Peyer's patch (tissue), 4 donors: ENCODE measurements at regions not wholly inside any gene's neighbourhood (a gene's known extent, or its start where the extent isn't known, plus 50 kb on each side); places are given as distances from the start of the nearest gene placed in this dataset.

Source experiments
- DNase-seq, 3 donors: peaks; one replicate each; pipeline ENCODE4 v3.0.0-alpha.2; 2017 to 2019
- H3K27ac ChIP-seq, 4 donors: fragments of 200-600 bp; sonication (generic); one replicate each; pipeline ENCODE4 v1.5.1; 2016 to 2019
- H3K27me3 ChIP-seq, 2 donors: fragments of 200-600 bp; sonication (generic); one replicate each; pipeline ENCODE4 v1.5.1; 2019
- H3K36me3 ChIP-seq, 3 donors: fragments of 200-600 bp; sonication (generic); one replicate each; pipeline ENCODE4 v1.5.1; 2016 to 2019
- H3K4me1 ChIP-seq, 4 donors: fragments of 200-600 bp; sonication (generic); one replicate each; pipeline ENCODE4 v1.5.1; 2016 to 2019
- H3K4me3 ChIP-seq, 4 donors: fragments of 200-600 bp; sonication (generic); 1 replicate in 3 of 4; 2 replicates in 1 of 4; pipeline ENCODE4 v1.5.1; 2016 to 2019; ENCODE audit warnings: mild to moderate bottlenecking in 1 of 4
- H3K9me3 ChIP-seq, 4 donors: fragments of 200-600 bp; sonication (generic); one replicate each; pipeline ENCODE4 v1.5.1; 2016 to 2019; ENCODE audit warnings: mild to moderate bottlenecking in 1 of 4
- POLR2A ChIP-seq, 2 donors: fragments of 450-650 bp; IDR thresholded peaks; one replicate each; pipeline ENCODE4 v1.5.1; 2017; ENCODE audit warnings: antibody characterized with exemption in 2 of 2, mild to moderate bottlenecking in 2 of 2, moderate library complexity in 2 of 2
- TF ChIP-seq, protein P1 (sequence below), 6 experiments: fragments of 450-650 bp in 4 of 6; fragments of 200-600 bp in 2 of 6; sonication (generic) in 1 of 6; IDR thresholded peaks; one replicate each; pipeline ENCODE4 v1.5.1; 2017 to 2019; ENCODE audit warnings: antibody characterized with exemption in 6 of 6, mild to moderate bottlenecking in 3 of 6, moderate library complexity in 1 of 6

GRCh38 chr1:177847843-177848242 lies 122.0 kb downstream of the SEC16B start:
- H3K9me3 ChIP-seq = no peaks in the 10 kb centered on the region
- no peaks in the 10 kb centered on the region for H3K27me3 ChIP-seq
- H3K36me3 ChIP-seq = no peaks in the 10 kb centered on the region
- no peak for DNase-seq
- H3K4me3 ChIP-seq = no peak overlapping the region
- no peaks in the 10 kb centered on the region for H3K4me1 ChIP-seq
- H3K27ac ChIP-seq = no peak overlapping the region
- TF ChIP-seq POLR2A (IDR thresholded peaks at IDR 0.05) = no peak
- TF ChIP-seq, protein P1, sequence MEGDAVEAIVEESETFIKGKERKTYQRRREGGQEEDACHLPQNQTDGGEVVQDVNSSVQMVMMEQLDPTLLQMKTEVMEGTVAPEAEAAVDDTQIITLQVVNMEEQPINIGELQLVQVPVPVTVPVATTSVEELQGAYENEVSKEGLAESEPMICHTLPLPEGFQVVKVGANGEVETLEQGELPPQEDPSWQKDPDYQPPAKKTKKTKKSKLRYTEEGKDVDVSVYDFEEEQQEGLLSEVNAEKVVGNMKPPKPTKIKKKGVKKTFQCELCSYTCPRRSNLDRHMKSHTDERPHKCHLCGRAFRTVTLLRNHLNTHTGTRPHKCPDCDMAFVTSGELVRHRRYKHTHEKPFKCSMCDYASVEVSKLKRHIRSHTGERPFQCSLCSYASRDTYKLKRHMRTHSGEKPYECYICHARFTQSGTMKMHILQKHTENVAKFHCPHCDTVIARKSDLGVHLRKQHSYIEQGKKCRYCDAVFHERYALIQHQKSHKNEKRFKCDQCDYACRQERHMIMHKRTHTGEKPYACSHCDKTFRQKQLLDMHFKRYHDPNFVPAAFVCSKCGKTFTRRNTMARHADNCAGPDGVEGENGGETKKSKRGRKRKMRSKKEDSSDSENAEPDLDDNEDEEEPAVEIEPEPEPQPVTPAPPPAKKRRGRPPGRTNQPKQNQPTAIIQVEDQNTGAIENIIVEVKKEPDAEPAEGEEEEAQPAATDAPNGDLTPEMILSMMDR (IDR thresholded peaks at IDR 0.05) = no peak

- Histone ChIP-seq H3K27ac (no peak overlapping the region), H3K4me1 (no peaks in the 10 kb centered on the region), H3K4me3 (no peak overlapping the region), H3K27me3 (no peaks in the 10 kb centered on the region), H3K36me3 (no peaks in the 10 kb centered on the region), H3K9me3 (no peaks in the 10 kb centered on the region)
- DNase-seq = no peak
- TF ChIP-seq, protein P1 (IDR thresholded peaks at IDR 0.05) = no peak
- no peak for TF ChIP-seq POLR2A (IDR thresholded peaks at IDR 0.05)
Observed at GRCh38 chr1:177838907-177839485, 130.9 kb downstream of the SEC16B start.

GRCh38 chr1:177833631-177834030 lies 136.2 kb downstream of the SEC16B start:
- Histone ChIP-seq H3K9me3 (no peaks in the 10 kb centered on the region), H3K27ac (no peak overlapping the region)
- TF ChIP-seq, protein P1 (IDR thresholded peaks at IDR 0.05) = no peak

GRCh38 chr1:177830531-177831135 lies 139.2 kb downstream of the SEC16B start:
- Histone ChIP-seq H3K9me3 (no peaks in the 10 kb centered on the region), H3K27ac (no peak overlapping the region), H3K27me3 (no peaks in the 10 kb centered on the region), H3K36me3 (no peaks in the 10 kb centered on the region), H3K4me3 (no peak overlapping the region), H3K4me1 (no peaks in the 10 kb centered on the region)
- no peak for DNase-seq
- TF ChIP-seq, protein P1 (IDR thresholded peaks at IDR 0.05) = no peak
- TF ChIP-seq POLR2A (IDR thresholded peaks at IDR 0.05) = no peak

More at GRCh38 chr1:177833631-177834030, 136.2 kb downstream of the SEC16B start:
- Histone ChIP-seq H3K4me3 (no peak overlapping the region), H3K27me3 (no peaks in the 10 kb centered on the region), H3K4me1 (no peaks in the 10 kb centered on the region), H3K36me3 (no peaks in the 10 kb centered on the region)
- DNase-seq = no peak

DNA sequence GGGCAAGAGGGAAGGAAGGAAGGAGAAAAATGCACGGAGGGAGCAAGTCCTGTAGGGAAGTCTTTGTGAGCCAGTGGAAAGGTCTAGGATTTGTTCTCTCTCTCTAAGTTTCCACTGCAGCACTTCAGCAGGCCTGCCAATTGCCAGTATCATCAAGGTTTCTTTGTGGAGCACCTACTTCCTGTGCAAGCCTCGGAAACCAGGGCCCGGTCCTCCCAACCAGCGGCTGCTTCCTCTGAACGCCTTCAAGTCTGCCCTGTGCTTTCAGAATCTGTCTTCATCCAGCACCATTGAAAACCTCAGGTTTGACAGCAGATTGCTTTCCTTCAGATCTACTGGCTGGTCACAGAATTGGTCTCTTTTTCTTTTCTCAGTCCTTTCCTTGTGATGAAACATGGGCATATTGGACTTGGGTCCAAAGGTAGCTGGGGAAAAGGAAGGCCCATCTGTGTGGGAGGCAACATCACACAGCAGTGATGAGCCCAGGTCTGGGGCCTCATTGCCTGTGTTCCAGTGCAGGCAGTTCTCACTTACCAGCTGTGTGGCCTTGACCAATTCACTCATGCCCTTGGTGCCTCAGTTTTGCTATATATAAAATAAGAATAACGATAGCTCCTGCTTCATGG lies 144.5 kb downstream of the SEC16B start:
- Histone ChIP-seq H3K36me3 (no peaks in the 10 kb centered on the region), H3K9me3 (no peaks in the 10 kb centered on the region), H3K4me3 (no peak overlapping the region), H3K27me3 (no peaks in the 10 kb centered on the region), H3K27ac (no peak overlapping the region), H3K4me1 (no peaks in the 10 kb centered on the region)
- TF ChIP-seq, protein P1 (IDR thresholded peaks at IDR 0.05) = no peak
- TF ChIP-seq POLR2A (IDR thresholded peaks at IDR 0.05) = no peak
- DNase-seq = no peak
